LNCAP (cell line): ENCODE measurements at regions not wholly inside any gene's neighbourhood (a gene's known extent, or its start where the extent isn't known, plus 50 kb on each side); places are given as distances from the start of the nearest gene placed in this dataset.

Source experiments
- TF ChIP-seq, protein P1 (sequence below): fragments of 450-650 bp; IDR thresholded peaks from 2 replicates; pipeline ENCODE4 v1.5.1; 2017; ENCODE audit warnings: mild to moderate bottlenecking

DNA sequence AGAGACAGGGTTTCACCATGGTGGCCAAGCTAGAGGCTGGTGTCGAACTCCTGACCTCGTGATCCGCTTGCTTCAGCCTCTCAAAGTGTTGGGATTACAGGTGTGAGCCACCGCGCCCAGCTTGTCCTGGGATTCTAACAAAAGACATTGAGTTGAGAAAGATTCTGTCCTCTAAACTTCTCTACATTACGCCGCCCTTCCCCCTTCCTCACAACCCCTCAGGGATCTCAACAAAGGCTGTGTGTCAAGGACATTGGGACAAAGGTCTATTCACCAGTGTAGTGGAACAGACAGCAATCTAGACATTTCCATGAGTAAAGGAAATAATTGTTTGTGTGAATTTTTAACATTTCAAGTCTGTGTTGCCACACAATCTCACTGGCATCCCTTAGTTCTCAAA is 68.8 kb upstream of the KIF5B start:
- TF ChIP-seq, protein P1, sequence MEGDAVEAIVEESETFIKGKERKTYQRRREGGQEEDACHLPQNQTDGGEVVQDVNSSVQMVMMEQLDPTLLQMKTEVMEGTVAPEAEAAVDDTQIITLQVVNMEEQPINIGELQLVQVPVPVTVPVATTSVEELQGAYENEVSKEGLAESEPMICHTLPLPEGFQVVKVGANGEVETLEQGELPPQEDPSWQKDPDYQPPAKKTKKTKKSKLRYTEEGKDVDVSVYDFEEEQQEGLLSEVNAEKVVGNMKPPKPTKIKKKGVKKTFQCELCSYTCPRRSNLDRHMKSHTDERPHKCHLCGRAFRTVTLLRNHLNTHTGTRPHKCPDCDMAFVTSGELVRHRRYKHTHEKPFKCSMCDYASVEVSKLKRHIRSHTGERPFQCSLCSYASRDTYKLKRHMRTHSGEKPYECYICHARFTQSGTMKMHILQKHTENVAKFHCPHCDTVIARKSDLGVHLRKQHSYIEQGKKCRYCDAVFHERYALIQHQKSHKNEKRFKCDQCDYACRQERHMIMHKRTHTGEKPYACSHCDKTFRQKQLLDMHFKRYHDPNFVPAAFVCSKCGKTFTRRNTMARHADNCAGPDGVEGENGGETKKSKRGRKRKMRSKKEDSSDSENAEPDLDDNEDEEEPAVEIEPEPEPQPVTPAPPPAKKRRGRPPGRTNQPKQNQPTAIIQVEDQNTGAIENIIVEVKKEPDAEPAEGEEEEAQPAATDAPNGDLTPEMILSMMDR: no peak

DNA sequence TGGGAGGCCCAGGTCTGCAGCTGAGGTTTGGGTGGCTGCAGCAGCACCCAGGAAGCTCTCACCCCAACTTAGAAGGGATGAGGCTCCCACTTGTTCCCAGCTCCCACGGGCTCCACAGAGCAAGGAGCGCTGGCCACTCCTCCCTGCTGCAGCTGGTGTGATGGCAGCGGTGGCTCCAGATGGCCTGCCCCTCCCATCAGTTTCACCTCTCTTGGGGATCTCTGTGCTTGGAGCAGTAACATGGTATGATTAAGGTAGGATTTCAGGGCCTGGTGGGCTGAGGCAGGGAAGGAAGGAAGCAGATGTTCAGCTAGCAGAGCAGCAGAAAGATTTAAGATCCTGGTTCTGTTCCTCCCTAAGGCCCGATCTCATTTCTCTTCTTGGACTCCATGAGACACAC is 66.8 kb upstream of the KIF5B start:
- TF ChIP-seq, protein P1: no peak

DNA sequence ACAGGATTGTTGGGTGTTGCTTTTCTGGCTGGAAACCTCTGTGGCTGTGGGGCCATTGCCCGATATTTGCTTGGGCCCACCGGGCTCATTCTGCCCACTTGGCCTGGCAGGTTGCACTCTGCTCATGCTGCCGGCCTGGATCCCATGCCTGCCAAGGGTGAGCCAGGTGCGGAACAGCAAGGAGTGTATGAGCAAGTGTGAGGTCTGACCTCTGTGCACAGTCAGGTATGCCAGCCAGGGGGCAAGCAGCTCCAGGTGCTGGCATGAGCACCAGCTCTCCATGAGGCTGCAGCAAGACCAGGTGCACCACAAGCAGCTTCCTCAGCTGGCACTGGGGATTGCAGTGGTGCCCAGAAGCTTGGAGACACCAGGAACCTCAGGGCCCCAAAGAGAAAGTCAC is 65.4 kb upstream of the KIF5B start:
- TF ChIP-seq, protein P1: no peak

DNA sequence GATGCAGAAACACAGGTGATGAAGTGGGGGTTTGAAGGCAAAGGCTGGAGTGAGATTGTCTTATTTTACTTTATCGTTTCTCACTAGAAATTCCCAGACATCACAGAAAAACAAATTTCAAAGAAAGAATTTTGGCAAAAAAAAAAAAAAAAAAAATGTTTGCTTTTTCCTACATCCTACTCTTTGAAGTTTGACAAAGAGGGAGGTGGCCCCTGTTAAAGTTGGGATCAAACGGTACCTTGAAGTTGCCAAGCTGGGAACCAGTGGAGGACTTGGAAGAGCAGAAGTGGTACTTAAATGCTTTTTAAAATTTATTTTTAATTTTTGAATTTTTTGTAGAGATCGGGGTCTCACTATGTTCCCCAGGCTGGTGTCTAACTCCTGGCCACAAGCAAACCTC is 63.9 kb upstream of the KIF5B start:
- TF ChIP-seq, protein P1: no peak

DNA sequence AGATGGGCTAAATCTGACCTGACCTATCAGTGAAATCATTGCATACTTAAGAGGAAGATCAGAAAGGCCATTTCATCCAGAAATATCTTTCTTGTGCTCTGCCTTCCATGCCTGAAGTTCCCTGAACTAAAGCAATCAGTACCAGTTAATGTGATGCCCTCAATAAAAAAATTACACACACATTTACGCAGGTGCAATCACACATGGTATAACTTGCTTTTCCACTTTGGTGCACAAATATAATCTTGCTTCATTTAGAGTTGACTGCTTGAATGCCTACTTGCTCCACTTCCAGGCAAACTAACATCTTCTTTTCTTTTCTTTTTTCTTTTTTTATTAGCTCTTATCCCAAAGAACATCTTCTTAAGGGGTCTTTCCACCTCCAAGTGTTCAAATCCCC is 58.3 kb upstream of the KIF5B start:
- TF ChIP-seq, protein P1: no peak

DNA sequence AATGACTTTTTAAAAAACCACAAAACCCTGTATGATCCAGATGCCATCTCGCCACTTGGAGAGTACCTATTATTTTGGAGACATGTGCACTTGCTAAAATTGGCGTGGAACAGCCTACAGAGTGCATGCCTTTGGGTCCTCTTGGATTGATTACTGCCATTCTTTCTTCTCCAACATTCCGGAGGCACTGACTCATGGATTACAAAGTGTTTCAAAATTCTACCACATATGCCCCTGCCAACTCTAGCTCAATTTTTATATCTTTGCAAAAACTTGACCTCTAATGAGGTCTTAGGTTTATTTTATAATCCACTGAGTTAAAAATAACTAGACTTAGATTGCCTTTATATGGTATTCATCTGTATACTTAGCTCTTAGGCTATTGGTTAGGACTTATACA is 55.8 kb upstream of the KIF5B start:
- TF ChIP-seq, protein P1: no peak

DNA sequence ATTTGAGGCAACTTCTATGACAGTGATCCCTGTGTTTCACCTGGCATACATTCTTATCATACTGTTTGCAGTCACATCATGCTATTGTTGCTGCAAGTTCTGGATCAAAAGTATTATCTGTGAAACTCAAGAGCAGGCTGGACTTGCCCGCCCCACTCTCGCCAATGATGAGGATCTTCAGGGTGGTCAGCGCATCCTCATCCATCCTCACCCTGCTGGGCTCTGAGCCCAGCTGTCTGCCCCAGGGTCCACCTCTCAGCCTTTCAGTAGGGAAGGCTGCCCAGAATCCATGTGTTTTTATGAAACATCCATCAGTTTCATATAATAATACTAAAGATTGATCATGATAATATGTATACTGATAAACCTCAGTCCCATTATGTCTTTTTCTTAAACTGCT is 55.4 kb upstream of the KIF5B start:
- TF ChIP-seq, protein P1: no peak

DNA sequence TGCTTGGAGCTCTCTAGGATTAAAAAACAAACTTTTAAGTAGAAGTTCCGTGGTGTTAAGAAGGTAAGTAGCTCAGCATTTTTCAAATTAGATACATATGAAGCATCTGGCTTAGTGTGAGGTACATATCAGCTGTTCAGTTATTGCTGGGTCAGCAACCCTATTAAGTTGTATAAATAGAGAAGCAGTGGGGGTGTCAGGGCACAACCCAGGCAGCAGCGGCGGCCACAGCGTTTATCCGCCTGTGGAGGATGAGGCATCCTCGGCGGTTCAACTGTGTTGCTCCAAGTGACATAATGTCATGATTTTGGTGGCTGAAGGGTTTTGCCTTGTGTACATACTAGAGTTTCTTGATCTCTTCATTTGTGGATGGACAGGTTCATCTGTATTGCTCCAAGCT is 54.6 kb upstream of the KIF5B start:
- TF ChIP-seq, protein P1: no peak
